ENCODE measurements at regions not wholly inside any gene's neighbourhood (a gene's known extent, or its start where the extent isn't known, plus 50 kb on each side); places are given as distances from the start of the nearest gene placed in this dataset.

DNA sequence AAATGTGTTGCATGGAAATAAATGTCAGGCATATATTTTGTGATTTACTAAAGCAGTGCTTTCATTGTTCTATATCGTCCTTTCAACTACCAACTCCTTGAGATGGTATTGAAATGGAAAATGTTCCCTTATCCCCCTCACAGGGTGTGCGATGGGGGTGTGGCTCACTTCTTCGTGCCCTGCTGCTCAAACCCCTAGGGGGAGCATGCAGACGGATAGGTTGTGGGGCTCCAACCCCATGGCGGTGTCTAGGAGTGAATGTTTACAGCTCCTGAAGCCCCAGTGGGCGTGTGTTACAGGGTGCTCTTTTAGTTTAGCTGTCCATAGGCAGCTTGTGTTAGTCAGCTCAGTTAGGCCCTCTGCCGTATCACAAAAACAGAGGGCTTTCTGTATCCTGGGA lies 287.7 kb upstream of the EMCN start:
- H3K4me3 ChIP-seq (ENCODE audit: insufficient read depth, low read length) = no peak overlapping the region
- no peak for TF ChIP-seq CTCF (IDR thresholded peaks at IDR 0.05; ENCODE audit: extremely low read depth, low read depth, low read length)
- H4K20me1 ChIP-seq (ENCODE audit: insufficient read depth, low read length) = no peaks in the 10 kb centered on the region
- no peak overlapping the region for H3K27ac ChIP-seq (ENCODE audit: low read depth, low read length)
- H3K79me2 ChIP-seq (ENCODE audit: insufficient read depth, low read length) = no peaks in the 10 kb centered on the region
- no peaks in the 10 kb centered on the region for H3K36me3 ChIP-seq (ENCODE audit: insufficient read depth, low read length)
- no peak overlapping the region for H3K4me2 ChIP-seq (ENCODE audit: insufficient read depth, low read length)
- no peaks in the 10 kb centered on the region for H3K4me1 ChIP-seq (ENCODE audit: insufficient read depth, low read length)
- no peak overlapping the region for H2AFZ ChIP-seq (ENCODE audit: low read length)
- DNase-seq (ENCODE audit: insufficient read length, low spot score, missing footprints) = no peak
- no peaks in the 10 kb centered on the region for H3K9me3 ChIP-seq (ENCODE audit: low read depth, low read length)
- no peaks in the 10 kb centered on the region for H3K27me3 ChIP-seq (ENCODE audit: insufficient read depth, low read length)

DNA sequence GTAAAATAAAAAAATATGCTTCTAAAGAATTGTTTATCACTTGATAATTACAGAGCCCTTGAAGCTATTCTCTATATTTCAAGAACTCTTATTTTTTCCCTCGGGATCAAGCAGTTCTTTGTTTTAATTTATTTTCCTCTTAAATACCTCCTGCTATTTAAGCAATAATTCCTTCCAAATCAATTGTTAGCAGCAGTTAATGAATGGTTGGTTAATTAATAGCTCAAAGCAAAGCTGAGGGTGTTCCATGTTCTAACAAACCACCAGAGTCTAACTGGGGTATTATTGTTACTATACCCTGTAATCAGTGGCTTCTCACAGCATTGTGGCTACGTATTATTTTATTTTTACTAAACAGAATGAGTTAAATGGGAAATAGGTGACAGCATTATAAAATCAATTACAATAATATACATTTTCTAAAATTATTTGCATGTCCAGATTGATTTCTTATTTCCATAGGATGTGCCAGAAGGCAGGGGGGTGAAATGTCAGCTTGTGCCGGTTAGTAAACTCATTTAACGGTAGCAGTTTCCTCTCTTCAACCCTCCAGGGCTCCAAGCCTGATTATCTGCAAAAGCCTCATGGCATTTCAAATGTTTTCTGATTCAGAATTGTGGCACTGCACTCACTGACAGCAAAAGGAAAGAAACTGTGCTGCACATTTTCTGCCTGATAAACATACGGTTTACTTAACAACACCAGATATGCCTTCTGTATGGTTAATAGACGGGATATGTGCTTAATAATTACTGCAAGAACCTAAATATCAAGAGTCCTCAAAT lies 286.9 kb upstream of the EMCN start:
- Histone ChIP-seq H2AFZ (ENCODE audit: low read length) (no peak overlapping the region), H4K20me1 (ENCODE audit: insufficient read depth, low read length) (no peaks in the 10 kb centered on the region), H3K4me2 (ENCODE audit: insufficient read depth, low read length) (no peak overlapping the region), H3K9me3 (ENCODE audit: low read depth, low read length) (no peaks in the 10 kb centered on the region), H3K4me3 (ENCODE audit: insufficient read depth, low read length) (no peak overlapping the region), H3K36me3 (ENCODE audit: insufficient read depth, low read length) (no peaks in the 10 kb centered on the region), H3K27me3 (ENCODE audit: insufficient read depth, low read length) (no peaks in the 10 kb centered on the region), H3K27ac (ENCODE audit: low read depth, low read length) (no peak overlapping the region), H3K79me2 (ENCODE audit: insufficient read depth, low read length) (no peaks in the 10 kb centered on the region), H3K4me1 (ENCODE audit: insufficient read depth, low read length) (no peaks in the 10 kb centered on the region)
- DNase-seq (ENCODE audit: insufficient read length, low spot score, missing footprints) = no peak
- TF ChIP-seq CTCF (IDR thresholded peaks at IDR 0.05; ENCODE audit: extremely low read depth, low read depth, low read length) = no peak

DNA sequence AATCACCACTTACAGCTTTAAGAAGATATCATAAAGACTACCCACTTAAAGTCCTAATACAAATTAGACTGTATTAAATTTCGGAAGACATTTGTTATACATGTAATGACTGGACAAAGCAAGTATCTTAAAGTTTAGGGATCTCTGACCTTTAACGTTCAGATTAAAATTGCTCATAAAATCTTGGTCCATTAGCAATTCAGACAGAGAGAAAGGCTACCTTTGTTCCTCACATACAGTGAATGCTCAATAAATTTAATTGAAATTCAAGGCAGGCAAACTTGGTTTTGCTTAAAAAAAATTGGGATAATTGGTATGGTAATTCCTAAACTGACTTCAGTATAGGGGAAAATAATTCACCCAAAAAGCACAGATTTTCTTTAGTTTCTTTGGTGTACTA lies 285.9 kb upstream of the EMCN start:
- Histone ChIP-seq H3K9me3 (ENCODE audit: low read depth, low read length) (no peaks in the 10 kb centered on the region), H3K27ac (ENCODE audit: low read depth, low read length) (no peak overlapping the region), H3K4me2 (ENCODE audit: insufficient read depth, low read length) (no peak overlapping the region), H3K79me2 (ENCODE audit: insufficient read depth, low read length) (no peaks in the 10 kb centered on the region), H3K4me3 (ENCODE audit: insufficient read depth, low read length) (no peak overlapping the region), H4K20me1 (ENCODE audit: insufficient read depth, low read length) (no peaks in the 10 kb centered on the region), H3K4me1 (ENCODE audit: insufficient read depth, low read length) (no peaks in the 10 kb centered on the region), H3K36me3 (ENCODE audit: insufficient read depth, low read length) (no peaks in the 10 kb centered on the region), H2AFZ (ENCODE audit: low read length) (no peak overlapping the region), H3K27me3 (ENCODE audit: insufficient read depth, low read length) (no peaks in the 10 kb centered on the region)
- no peak for TF ChIP-seq CTCF (IDR thresholded peaks at IDR 0.05; ENCODE audit: extremely low read depth, low read depth, low read length)
- DNase-seq (ENCODE audit: insufficient read length, low spot score, missing footprints) = peak; percentile 10

GRCh38 chr4:100799761-100800539 lies 282.1 kb upstream of the EMCN start:
- Histone ChIP-seq H3K4me3 (ENCODE audit: insufficient read depth, low read length) (no peak overlapping the region), H3K4me2 (ENCODE audit: insufficient read depth, low read length) (no peak overlapping the region), H4K20me1 (ENCODE audit: insufficient read depth, low read length) (no peaks in the 10 kb centered on the region), H3K4me1 (ENCODE audit: insufficient read depth, low read length) (no peaks in the 10 kb centered on the region), H3K27ac (ENCODE audit: low read depth, low read length) (no peak overlapping the region), H3K27me3 (ENCODE audit: insufficient read depth, low read length) (no peaks in the 10 kb centered on the region), H3K9me3 (ENCODE audit: low read depth, low read length) (no peaks in the 10 kb centered on the region), H2AFZ (ENCODE audit: low read length) (no peak overlapping the region), H3K79me2 (ENCODE audit: insufficient read depth, low read length) (no peaks in the 10 kb centered on the region), H3K36me3 (ENCODE audit: insufficient read depth, low read length) (no peaks in the 10 kb centered on the region)
- no peak for DNase-seq (ENCODE audit: insufficient read length, low spot score, missing footprints)
- TF ChIP-seq CTCF (IDR thresholded peaks at IDR 0.05; ENCODE audit: extremely low read depth, low read depth, low read length) = no peak

Measured in osteoblast (primary cell).